A549 (cell line): ENCODE measurements at regions not wholly inside any gene's neighbourhood (a gene's known extent, or its start where the extent isn't known, plus 50 kb on each side); places are given as distances from the start of the nearest gene placed in this dataset.

ENCODE experiments used
- CBX2 ChIP-seq: fragments of 200-600 bp; sonication (generic); IDR thresholded peaks from 2 replicates; pipeline ENCODE4 v1.6.1; 2016; ENCODE audit warnings: low read depth, mild to moderate bottlenecking, borderline replicate concordance
- EP300 ChIP-seq, 2 experiments: fragments of >200 bp; sonication (Bioruptor Twin); formaldehyde crosslinking; IDR thresholded peaks; 2 replicates in 1 of 2; 3 replicates in 1 of 2; pipeline ENCODE4 v1.6.1; 2016 to 2017
- FOSL2 ChIP-seq, 2 experiments: fragments of 450-650 bp in 1 of 2; fragments of >200 bp in 1 of 2; sonication (Bioruptor Twin) in 1 of 2; formaldehyde crosslinking; IDR thresholded peaks; 2 replicates each; pipeline versions ENCODE4 v1.5.0 to v1.6.1; 2016 to 2020; ENCODE audit warnings: mild to moderate bottlenecking in 1 of 2, moderate library complexity in 1 of 2
- KDM5A ChIP-seq: fragments of 200-600 bp; sonication (generic); IDR thresholded peaks from 2 replicates; pipeline ENCODE4 v1.6.1; 2016; ENCODE audit warnings: antibody characterized with exemption, mild to moderate bottlenecking
- MYC ChIP-seq: IDR thresholded peaks from 2 replicates; pipeline ENCODE4 v1.6.1; 2012; ENCODE audit warnings: mild to moderate bottlenecking, inconsistent platforms, low read length, improper control_type of control experiment, borderline replicate concordance
- NR3C1 ChIP-seq: fragments of >200 bp; sonication (Bioruptor Twin); formaldehyde crosslinking; IDR thresholded peaks from 3 replicates; pipeline ENCODE4 v1.6.1; 2017
- POLR2A ChIP-seq: IDR thresholded peaks from 2 replicates; pipeline ENCODE4 v1.6.1; 2012; ENCODE audit warnings: mild to moderate bottlenecking, low read length
- RAD21 ChIP-seq, 2 experiments: fragments of >200 bp in 1 of 2; sonication (Bioruptor Twin) in 1 of 2; formaldehyde crosslinking in 1 of 2; IDR thresholded peaks in 1 of 2; conservative IDR thresholded peaks in 1 of 2; 2 replicates in 1 of 2; 3 replicates in 1 of 2; pipeline ENCODE4 v1.6.1; 2012 to 2018; ENCODE audit warnings: inconsistent platforms in 1 of 2
- RCOR1 ChIP-seq: fragments of 150-350 bp; IDR thresholded peaks from 2 replicates; pipeline ENCODE4 v1.6.1; 2014; ENCODE audit warnings: antibody characterized with exemption, low read length, low read depth
- TF ChIP-seq, protein P1 (sequence below): fragments of >200 bp; sonication (Bioruptor Twin); formaldehyde crosslinking; IDR thresholded peaks from 3 replicates; pipeline ENCODE4 v1.6.1; 2016
- TF ChIP-seq, protein P2 (sequence below): fragments of >200 bp; sonication (Bioruptor Twin); formaldehyde crosslinking; IDR thresholded peaks from 3 replicates; pipeline ENCODE4 v1.5.1; 2016
- TF ChIP-seq, protein P3 (sequence below): fragments of 200-600 bp; sonication (generic); IDR thresholded peaks from 2 replicates; pipeline ENCODE4 v1.6.1; 2016; ENCODE audit warnings: antibody characterized with exemption, mild to moderate bottlenecking, moderate library complexity
- TF ChIP-seq, protein P4 (sequence below): IDR thresholded peaks from 2 replicates; pipeline ENCODE4 v1.6.1; 2012
- TF ChIP-seq, protein P5 (sequence below): IDR thresholded peaks from 2 replicates; pipeline ENCODE4 v1.6.1; 2012

DNA sequence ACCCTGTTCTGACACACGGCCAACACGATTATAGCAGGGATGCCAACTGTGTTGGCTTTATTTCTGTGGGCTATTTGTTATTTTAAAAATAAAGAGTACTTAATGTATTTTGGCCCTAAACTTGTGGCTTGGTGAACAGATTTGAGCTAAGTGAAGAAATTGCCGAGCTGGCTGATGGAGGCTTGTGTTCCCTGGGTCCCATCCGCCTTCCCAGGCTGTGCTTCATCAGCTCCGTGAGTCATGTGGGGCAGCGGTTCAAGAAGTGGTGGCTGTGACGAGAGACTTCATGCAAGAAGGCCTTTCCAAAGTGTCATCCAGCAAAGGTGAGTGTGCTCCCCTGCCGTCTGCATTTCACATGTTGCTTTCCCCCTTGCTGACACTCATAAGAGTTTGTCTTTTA is 73.6 kb upstream of the NCK2 start:
- TF ChIP-seq POLR2A (no peak), EP300 (IDR thresholded peaks at IDR 0.05) (no peak), KDM5A (no peak), NR3C1 (no peak), RCOR1 (no peak), MYC (no peak), RAD21 (conservative IDR thresholded peaks at IDR 0.05 in 1 of 2, IDR thresholded peaks at IDR 0.05 in 1 of 2) (no peak), CBX2 (no peak), FOSL2 (IDR thresholded peaks at IDR 0.05) (no peak), FOSL2 (CRISPR knock-in tag; IDR thresholded peaks at IDR 0.05) (no peak)
- TF ChIP-seq, protein P1, sequence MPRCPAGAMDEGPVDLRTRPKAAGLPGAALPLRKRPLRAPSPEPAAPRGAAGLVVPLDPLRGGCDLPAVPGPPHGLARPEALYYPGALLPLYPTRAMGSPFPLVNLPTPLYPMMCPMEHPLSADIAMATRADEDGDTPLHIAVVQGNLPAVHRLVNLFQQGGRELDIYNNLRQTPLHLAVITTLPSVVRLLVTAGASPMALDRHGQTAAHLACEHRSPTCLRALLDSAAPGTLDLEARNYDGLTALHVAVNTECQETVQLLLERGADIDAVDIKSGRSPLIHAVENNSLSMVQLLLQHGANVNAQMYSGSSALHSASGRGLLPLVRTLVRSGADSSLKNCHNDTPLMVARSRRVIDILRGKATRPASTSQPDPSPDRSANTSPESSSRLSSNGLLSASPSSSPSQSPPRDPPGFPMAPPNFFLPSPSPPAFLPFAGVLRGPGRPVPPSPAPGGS: no peak
- TF ChIP-seq, protein P2, sequence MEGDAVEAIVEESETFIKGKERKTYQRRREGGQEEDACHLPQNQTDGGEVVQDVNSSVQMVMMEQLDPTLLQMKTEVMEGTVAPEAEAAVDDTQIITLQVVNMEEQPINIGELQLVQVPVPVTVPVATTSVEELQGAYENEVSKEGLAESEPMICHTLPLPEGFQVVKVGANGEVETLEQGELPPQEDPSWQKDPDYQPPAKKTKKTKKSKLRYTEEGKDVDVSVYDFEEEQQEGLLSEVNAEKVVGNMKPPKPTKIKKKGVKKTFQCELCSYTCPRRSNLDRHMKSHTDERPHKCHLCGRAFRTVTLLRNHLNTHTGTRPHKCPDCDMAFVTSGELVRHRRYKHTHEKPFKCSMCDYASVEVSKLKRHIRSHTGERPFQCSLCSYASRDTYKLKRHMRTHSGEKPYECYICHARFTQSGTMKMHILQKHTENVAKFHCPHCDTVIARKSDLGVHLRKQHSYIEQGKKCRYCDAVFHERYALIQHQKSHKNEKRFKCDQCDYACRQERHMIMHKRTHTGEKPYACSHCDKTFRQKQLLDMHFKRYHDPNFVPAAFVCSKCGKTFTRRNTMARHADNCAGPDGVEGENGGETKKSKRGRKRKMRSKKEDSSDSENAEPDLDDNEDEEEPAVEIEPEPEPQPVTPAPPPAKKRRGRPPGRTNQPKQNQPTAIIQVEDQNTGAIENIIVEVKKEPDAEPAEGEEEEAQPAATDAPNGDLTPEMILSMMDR: no peak
- TF ChIP-seq, protein P3, sequence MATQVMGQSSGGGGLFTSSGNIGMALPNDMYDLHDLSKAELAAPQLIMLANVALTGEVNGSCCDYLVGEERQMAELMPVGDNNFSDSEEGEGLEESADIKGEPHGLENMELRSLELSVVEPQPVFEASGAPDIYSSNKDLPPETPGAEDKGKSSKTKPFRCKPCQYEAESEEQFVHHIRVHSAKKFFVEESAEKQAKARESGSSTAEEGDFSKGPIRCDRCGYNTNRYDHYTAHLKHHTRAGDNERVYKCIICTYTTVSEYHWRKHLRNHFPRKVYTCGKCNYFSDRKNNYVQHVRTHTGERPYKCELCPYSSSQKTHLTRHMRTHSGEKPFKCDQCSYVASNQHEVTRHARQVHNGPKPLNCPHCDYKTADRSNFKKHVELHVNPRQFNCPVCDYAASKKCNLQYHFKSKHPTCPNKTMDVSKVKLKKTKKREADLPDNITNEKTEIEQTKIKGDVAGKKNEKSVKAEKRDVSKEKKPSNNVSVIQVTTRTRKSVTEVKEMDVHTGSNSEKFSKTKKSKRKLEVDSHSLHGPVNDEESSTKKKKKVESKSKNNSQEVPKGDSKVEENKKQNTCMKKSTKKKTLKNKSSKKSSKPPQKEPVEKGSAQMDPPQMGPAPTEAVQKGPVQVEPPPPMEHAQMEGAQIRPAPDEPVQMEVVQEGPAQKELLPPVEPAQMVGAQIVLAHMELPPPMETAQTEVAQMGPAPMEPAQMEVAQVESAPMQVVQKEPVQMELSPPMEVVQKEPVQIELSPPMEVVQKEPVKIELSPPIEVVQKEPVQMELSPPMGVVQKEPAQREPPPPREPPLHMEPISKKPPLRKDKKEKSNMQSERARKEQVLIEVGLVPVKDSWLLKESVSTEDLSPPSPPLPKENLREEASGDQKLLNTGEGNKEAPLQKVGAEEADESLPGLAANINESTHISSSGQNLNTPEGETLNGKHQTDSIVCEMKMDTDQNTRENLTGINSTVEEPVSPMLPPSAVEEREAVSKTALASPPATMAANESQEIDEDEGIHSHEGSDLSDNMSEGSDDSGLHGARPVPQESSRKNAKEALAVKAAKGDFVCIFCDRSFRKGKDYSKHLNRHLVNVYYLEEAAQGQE: no peak
- TF ChIP-seq, protein P4, sequence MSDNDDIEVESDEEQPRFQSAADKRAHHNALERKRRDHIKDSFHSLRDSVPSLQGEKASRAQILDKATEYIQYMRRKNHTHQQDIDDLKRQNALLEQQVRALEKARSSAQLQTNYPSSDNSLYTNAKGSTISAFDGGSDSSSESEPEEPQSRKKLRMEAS: no peak
- TF ChIP-seq, protein P5, sequence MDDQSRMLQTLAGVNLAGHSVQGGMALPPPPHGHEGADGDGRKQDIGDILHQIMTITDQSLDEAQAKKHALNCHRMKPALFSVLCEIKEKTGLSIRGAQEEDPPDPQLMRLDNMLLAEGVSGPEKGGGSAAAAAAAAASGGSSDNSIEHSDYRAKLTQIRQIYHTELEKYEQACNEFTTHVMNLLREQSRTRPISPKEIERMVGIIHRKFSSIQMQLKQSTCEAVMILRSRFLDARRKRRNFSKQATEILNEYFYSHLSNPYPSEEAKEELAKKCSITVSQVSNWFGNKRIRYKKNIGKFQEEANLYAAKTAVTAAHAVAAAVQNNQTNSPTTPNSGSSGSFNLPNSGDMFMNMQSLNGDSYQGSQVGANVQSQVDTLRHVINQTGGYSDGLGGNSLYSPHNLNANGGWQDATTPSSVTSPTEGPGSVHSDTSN: no peak
